ENCODE measurements at regions not wholly inside any gene's neighbourhood (a gene's known extent, or its start where the extent isn't known, plus 50 kb on each side); places are given as distances from the start of the nearest gene placed in this dataset.

DNA sequence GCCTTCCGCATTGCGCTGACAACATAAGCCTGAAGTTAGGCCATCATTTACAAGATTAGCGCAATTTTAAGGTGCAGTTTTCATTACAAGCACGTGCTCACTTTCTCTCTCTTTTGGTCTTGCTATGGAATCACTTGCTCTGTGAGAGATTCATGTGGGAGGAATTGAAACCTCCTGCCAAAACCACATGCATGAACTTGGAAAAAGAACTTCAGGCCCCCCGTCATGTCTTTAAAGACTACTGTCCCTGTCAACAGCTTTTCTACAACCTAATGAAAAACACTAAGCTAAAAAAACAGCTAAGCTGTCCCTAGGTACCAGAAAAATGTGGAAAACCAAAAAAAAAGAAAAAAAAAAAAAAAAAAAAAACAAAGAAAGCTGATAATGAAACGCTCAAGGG is 1707.6 kb upstream of the RAG2 start (continued):
- TF ChIP-seq, protein P1, sequence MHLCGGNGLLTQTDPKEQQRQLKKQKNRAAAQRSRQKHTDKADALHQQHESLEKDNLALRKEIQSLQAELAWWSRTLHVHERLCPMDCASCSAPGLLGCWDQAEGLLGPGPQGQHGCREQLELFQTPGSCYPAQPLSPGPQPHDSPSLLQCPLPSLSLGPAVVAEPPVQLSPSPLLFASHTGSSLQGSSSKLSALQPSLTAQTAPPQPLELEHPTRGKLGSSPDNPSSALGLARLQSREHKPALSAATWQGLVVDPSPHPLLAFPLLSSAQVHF (CRISPR knock-in tag; IDR thresholded peaks at IDR 0.05): no peak
- TF ChIP-seq EP300 (IDR thresholded peaks at IDR 0.05; ENCODE audit: low read depth in 2 of 2, low read length in 2 of 2): no peak
- TF ChIP-seq EP300 (CRISPR knock-in tag; IDR thresholded peaks at IDR 0.05; ENCODE audit: borderline replicate concordance): no peak
- TF ChIP-seq, protein P2, sequence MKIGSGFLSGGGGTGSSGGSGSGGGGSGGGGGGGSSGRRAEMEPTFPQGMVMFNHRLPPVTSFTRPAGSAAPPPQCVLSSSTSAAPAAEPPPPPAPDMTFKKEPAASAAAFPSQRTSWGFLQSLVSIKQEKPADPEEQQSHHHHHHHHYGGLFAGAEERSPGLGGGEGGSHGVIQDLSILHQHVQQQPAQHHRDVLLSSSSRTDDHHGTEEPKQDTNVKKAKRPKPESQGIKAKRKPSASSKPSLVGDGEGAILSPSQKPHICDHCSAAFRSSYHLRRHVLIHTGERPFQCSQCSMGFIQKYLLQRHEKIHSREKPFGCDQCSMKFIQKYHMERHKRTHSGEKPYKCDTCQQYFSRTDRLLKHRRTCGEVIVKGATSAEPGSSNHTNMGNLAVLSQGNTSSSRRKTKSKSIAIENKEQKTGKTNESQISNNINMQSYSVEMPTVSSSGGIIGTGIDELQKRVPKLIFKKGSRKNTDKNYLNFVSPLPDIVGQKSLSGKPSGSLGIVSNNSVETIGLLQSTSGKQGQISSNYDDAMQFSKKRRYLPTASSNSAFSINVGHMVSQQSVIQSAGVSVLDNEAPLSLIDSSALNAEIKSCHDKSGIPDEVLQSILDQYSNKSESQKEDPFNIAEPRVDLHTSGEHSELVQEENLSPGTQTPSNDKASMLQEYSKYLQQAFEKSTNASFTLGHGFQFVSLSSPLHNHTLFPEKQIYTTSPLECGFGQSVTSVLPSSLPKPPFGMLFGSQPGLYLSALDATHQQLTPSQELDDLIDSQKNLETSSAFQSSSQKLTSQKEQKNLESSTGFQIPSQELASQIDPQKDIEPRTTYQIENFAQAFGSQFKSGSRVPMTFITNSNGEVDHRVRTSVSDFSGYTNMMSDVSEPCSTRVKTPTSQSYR (CRISPR knock-in tag; IDR thresholded peaks at IDR 0.05; ENCODE audit: borderline replicate concordance): no peak
- no peak for TF ChIP-seq ZNF616 (CRISPR knock-in tag; IDR thresholded peaks at IDR 0.05; ENCODE audit: low read depth)
- TF ChIP-seq NCOA1 (CRISPR knock-in tag; IDR thresholded peaks at IDR 0.05): no peak
- TF ChIP-seq AGO2 (optimal IDR thresholded peaks at IDR 0.05; ENCODE audit: low read depth, low read length): no peak

DNA sequence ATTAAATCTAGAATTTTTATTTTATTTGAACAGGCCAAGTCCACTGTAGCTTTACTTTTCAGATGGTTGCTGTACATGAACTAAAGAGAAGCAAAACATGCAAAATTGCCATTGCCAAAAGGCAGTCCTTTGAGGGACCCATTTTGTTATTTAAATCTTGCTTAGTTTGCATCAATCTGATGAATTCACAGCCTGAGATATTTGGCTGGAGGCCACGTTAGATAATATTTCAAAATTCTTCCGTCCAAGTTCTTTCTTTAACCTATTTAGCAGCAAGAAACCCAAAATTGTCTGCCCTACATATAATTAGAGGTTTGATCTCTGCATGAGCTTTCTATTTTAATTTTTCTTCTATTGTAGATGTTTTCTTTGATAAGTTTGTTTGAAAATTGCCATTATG is 1706.9 kb upstream of the RAG2 start:
- no peak overlapping the region for H3K27ac ChIP-seq (ENCODE audit: extremely low read length, insufficient read depth, low read length)
- no peak overlapping the region for H3K4me2 ChIP-seq (ENCODE audit: low read depth, low read length)
- no peak overlapping the region for H3K9ac ChIP-seq (ENCODE audit: insufficient read depth, low read depth, low read length)
- no peaks in the 10 kb centered on the region for H4K20me1 ChIP-seq (ENCODE audit: insufficient read depth, low read length)
- H3K4me3 ChIP-seq (replicated peaks in 1 of 3; ENCODE audit: insufficient read depth in 1 of 3, low read depth in 2 of 3, low read length in 3 of 3): no peak overlapping the region
- no peaks in the 10 kb centered on the region for H3K79me2 ChIP-seq (ENCODE audit: insufficient read depth, low read length)
- DNase-seq (ENCODE audit: low spot score): no peak
- no peaks in the 10 kb centered on the region for H3K27me3 ChIP-seq (ENCODE audit: control insufficient read depth in 1 of 2, insufficient read depth in 2 of 2, low read length in 2 of 2)
- H2AFZ ChIP-seq (ENCODE audit: low read length): no peak overlapping the region
- ChIA-PET CTCF (ENCODE audit: low intra/inter-chr PET ratio, low total read pairs) (no interaction called here), POLR2A (no interaction called here)
- intact Hi-C loops (cut with micrococcal nuclease; ENCODE audit: unreplicated experiment) (no loop called here), in situ Hi-C loops (cut with HindIII; ENCODE audit: extremely low pct_ligation_motif_present, low pct_unique_long_range_greater_than_20kb) (no loop called here)
- H3K36me3 ChIP-seq (replicated peaks in 1 of 2; ENCODE audit: control insufficient read depth in 1 of 2, insufficient read depth in 2 of 2, low read length in 2 of 2): no peaks in the 10 kb centered on the region
- BruUV-seq (replicated peaks): no TSS peak
- 3% methylated on average over 2 of the region's 2 CpGs for WGBS (ENCODE audit: low lambda C conversion rate)
- H3K4me1 ChIP-seq (ENCODE audit: insufficient read depth, low read length): no peaks in the 10 kb centered on the region
- ATAC-seq: no peak
- peaks cover 31% of the 10 kb centered on the region for H3K9me3 ChIP-seq (ENCODE audit: low read length)
- FAIRE-seq: no peak
- no peak for TF ChIP-seq ZNF772 (CRISPR knock-in tag; IDR thresholded peaks at IDR 0.05)
- no peak for TF ChIP-seq AGO1 (IDR thresholded peaks at IDR 0.05; ENCODE audit: low read depth, low read length, poor library complexity, severe bottlenecking)
- TF ChIP-seq ZNF326 (CRISPR knock-in tag; IDR thresholded peaks at IDR 0.05; ENCODE audit: borderline replicate concordance): no peak
- TF ChIP-seq ZBTB3 (CRISPR knock-in tag; IDR thresholded peaks at IDR 0.05; ENCODE audit: borderline replicate concordance, low read depth): no peak
- TF ChIP-seq, protein P3, sequence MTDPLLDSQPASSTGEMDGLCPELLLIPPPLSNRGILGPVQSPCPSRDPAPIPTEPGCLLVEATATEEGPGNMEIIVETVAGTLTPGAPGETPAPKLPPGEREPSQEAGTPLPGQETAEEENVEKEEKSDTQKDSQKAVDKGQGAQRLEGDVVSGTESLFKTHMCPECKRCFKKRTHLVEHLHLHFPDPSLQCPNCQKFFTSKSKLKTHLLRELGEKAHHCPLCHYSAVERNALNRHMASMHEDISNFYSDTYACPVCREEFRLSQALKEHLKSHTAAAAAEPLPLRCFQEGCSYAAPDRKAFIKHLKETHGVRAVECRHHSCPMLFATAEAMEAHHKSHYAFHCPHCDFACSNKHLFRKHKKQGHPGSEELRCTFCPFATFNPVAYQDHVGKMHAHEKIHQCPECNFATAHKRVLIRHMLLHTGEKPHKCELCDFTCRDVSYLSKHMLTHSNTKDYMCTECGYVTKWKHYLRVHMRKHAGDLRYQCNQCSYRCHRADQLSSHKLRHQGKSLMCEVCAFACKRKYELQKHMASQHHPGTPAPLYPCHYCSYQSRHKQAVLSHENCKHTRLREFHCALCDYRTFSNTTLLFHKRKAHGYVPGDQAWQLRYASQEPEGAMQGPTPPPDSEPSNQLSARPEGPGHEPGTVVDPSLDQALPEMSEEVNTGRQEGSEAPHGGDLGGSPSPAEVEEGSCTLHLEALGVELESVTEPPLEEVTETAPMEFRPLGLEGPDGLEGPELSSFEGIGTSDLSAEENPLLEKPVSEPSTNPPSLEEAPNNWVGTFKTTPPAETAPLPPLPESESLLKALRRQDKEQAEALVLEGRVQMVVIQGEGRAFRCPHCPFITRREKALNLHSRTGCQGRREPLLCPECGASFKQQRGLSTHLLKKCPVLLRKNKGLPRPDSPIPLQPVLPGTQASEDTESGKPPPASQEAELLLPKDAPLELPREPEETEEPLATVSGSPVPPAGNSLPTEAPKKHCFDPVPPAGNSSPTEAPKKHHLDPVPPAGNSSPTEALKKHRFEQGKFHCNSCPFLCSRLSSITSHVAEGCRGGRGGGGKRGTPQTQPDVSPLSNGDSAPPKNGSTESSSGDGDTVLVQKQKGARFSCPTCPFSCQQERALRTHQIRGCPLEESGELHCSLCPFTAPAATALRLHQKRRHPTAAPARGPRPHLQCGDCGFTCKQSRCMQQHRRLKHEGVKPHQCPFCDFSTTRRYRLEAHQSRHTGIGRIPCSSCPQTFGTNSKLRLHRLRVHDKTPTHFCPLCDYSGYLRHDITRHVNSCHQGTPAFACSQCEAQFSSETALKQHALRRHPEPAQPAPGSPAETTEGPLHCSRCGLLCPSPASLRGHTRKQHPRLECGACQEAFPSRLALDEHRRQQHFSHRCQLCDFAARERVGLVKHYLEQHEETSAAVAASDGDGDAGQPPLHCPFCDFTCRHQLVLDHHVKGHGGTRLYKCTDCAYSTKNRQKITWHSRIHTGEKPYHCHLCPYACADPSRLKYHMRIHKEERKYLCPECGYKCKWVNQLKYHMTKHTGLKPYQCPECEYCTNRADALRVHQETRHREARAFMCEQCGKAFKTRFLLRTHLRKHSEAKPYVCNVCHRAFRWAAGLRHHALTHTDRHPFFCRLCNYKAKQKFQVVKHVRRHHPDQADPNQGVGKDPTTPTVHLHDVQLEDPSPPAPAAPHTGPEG (CRISPR knock-in tag; IDR thresholded peaks at IDR 0.05): no peak
- no peak for TF ChIP-seq TBX3 (IDR thresholded peaks at IDR 0.05; ENCODE audit: borderline replicate concordance)
- TF ChIP-seq MEIS1 (CRISPR knock-in tag; IDR thresholded peaks at IDR 0.05; ENCODE audit: borderline replicate concordance): no peak

Data from HepG2 (cell line).